H54 (cell line): ENCODE measurements at regions not wholly inside any gene's neighbourhood (a gene's known extent, or its start where the extent isn't known, plus 50 kb on each side); places are given as distances from the start of the nearest gene placed in this dataset.

Source experiments
- DNase-seq: peaks from one replicate; pipeline ENCODE4 v3.0.0; 2011; ENCODE audit warnings: low spot score, mixed read lengths; ENCODE audit not compliant: insufficient read length
- FAIRE-seq: peaks from 3 replicates; lab custom pipeline; 2011; peaks lifted over from hg19 to GRCh38; lab: Jason Lieb, UNC
- POLR2A ChIP-seq: IDR thresholded peaks from 2 replicates; pipeline ENCODE4 v1.6.1; 2011; ENCODE audit warnings: low read depth, mild to moderate bottlenecking, low read length

GRCh38 chr5:121497176-121497575 is 354.5 kb upstream of the FTMT start:
- FAIRE-seq: peak; percentile 73
- no peak for TF ChIP-seq POLR2A

GRCh38 chr5:121500310-121500709 is 351.4 kb upstream of the FTMT start:
- TF ChIP-seq POLR2A: no peak
- DNase-seq (no peak), FAIRE-seq (no peak)

More at GRCh38 chr5:121497176-121497575, 354.5 kb upstream of the FTMT start:
- DNase-seq: no peak

- no peak for FAIRE-seq
- TF ChIP-seq POLR2A: no peak
- no peak for DNase-seq
Observed at GRCh38 chr5:121503111-121503840, 348.4 kb upstream of the FTMT start.

GRCh38 chr5:121516997-121517396 is 334.7 kb upstream of the FTMT start:
- FAIRE-seq: no peak

GRCh38 chr5:121525706-121526105 is 326.0 kb upstream of the FTMT start:
- DNase-seq: no peak
- FAIRE-seq: no peak
- no peak for TF ChIP-seq POLR2A

More at GRCh38 chr5:121516997-121517396, 334.7 kb upstream of the FTMT start:
- DNase-seq: no peak
- no peak for TF ChIP-seq POLR2A

- TF ChIP-seq POLR2A: no peak
- FAIRE-seq (no peak), DNase-seq (no peak)
Observed at GRCh38 chr5:121526908-121527307, 324.8 kb upstream of the FTMT start.

GRCh38 chr5:121533814-121534213 is 317.9 kb upstream of the FTMT start:
- DNase-seq (no peak), FAIRE-seq (no peak)
- no peak for TF ChIP-seq POLR2A

GRCh38 chr5:121550989-121551388 is 300.7 kb upstream of the FTMT start:
- no peak for TF ChIP-seq POLR2A
- FAIRE-seq (no peak), DNase-seq (no peak)

GRCh38 chr5:121559832-121560231 is 291.9 kb upstream of the FTMT start:
- no peak for TF ChIP-seq POLR2A
- FAIRE-seq (no peak), DNase-seq (no peak)

- FAIRE-seq: no peak
- TF ChIP-seq POLR2A: no peak
Observed at GRCh38 chr5:121572061-121572460, 279.6 kb upstream of the FTMT start.

GRCh38 chr5:121573721-121574382 is 277.8 kb upstream of the FTMT start:
- FAIRE-seq (no peak), DNase-seq (no peak)
- no peak for TF ChIP-seq POLR2A

More at GRCh38 chr5:121572061-121572460, 279.6 kb upstream of the FTMT start:
- DNase-seq: no peak

GRCh38 chr5:121581588-121581987 is 270.1 kb upstream of the FTMT start:
- TF ChIP-seq POLR2A: no peak
- DNase-seq (no peak), FAIRE-seq (no peak)

- TF ChIP-seq POLR2A: no peak
- FAIRE-seq (no peak), DNase-seq (no peak)
Observed at GRCh38 chr5:121596882-121597281, 254.8 kb upstream of the FTMT start.

- DNase-seq (no peak), FAIRE-seq (no peak)
- no peak for TF ChIP-seq POLR2A
Observed at GRCh38 chr5:121608826-121609225, 242.9 kb upstream of the FTMT start.

GRCh38 chr5:121624035-121624434 is 227.6 kb upstream of the FTMT start:
- no peak for DNase-seq
- TF ChIP-seq POLR2A: no peak
- no peak for FAIRE-seq
